ENCODE measurements at regions not wholly inside any gene's neighbourhood (a gene's known extent, or its start where the extent isn't known, plus 50 kb on each side); places are given as distances from the start of the nearest gene placed in this dataset.

- POLR2A ChIA-PET: no interaction called here
- CTCF ChIA-PET: interaction anchor here (1.1 kb wide), 1 partner anchor 10 kb away, joined by 3 read pairs; no protein-coding TSS in a partner anchor
Measured at GRCh38 chrX:36930491-36930890, 77.7 kb upstream of the FAM47C start.

GRCh38 chrX:36947214-36947613 is 61.0 kb upstream of the FAM47C start:
- no peak for TF ChIP-seq CTCF (IDR thresholded peaks at IDR 0.05; ENCODE audit: control extremely low read depth, extremely low read depth, low read depth, missing control alignments)
- no peak for DNase-seq (ENCODE audit: extremely low spot score)
- CTCF ChIA-PET: no interaction called here
- POLR2A ChIA-PET: no interaction called here

More at GRCh38 chrX:36930491-36930890, 77.7 kb upstream of the FAM47C start:
- no peak for DNase-seq (ENCODE audit: extremely low spot score)
- TF ChIP-seq CTCF (IDR thresholded peaks at IDR 0.05; ENCODE audit: control extremely low read depth, extremely low read depth, low read depth, missing control alignments): no peak

GRCh38 chrX:36950495-36951253 is 57.5 kb upstream of the FAM47C start:
- no peak for TF ChIP-seq CTCF (IDR thresholded peaks at IDR 0.05; ENCODE audit: control extremely low read depth, extremely low read depth, low read depth, missing control alignments)
- ChIA-PET CTCF (interaction anchor here (1.1 kb wide), 1 partner anchor 10 kb away, joined by 3 read pairs; no protein-coding TSS in a partner anchor), POLR2A (no interaction called here)
- DNase-seq (ENCODE audit: extremely low spot score): no peak

- POLR2A ChIA-PET: no interaction called here
- DNase-seq (ENCODE audit: extremely low spot score): no peak
- TF ChIP-seq CTCF (IDR thresholded peaks at IDR 0.05; ENCODE audit: control extremely low read depth, extremely low read depth, low read depth, missing control alignments): no peak
- CTCF ChIA-PET: no interaction called here
Measured at GRCh38 chrX:36957425-36958328, 50.5 kb upstream of the FAM47C start.

Data from GM10248 (cell line).